Osteoblast (primary cell): ENCODE measurements at regions not wholly inside any gene's neighbourhood (a gene's known extent, or its start where the extent isn't known, plus 50 kb on each side); places are given as distances from the start of the nearest gene placed in this dataset.

ENCODE experiments used
- DNase-seq: peaks from one replicate; pipeline ENCODE4 v3.0.0; 2011; ENCODE audit warnings: low spot score, mixed read lengths; ENCODE audit not compliant: insufficient read length; ENCODE audit errors: missing footprints
- H2AFZ ChIP-seq: 2 replicates; pipeline ENCODE4 v1.6.0; 2011; ENCODE audit warnings: mild to moderate bottlenecking, low read length
- H3K27ac ChIP-seq: 2 replicates; pipeline ENCODE4 v1.5.1; 2011; ENCODE audit warnings: mild to moderate bottlenecking, low read depth, low read length, moderate library complexity
- H3K27me3 ChIP-seq: 2 replicates; pipeline ENCODE4 v1.6.0; 2012; ENCODE audit warnings: mild to moderate bottlenecking, control low read depth, inconsistent platforms, low read length, moderate library complexity; ENCODE audit not compliant: insufficient read depth
- H3K36me3 ChIP-seq: 2 replicates; pipeline ENCODE4 v1.5.1; 2011; ENCODE audit warnings: mild to moderate bottlenecking, low read length, control low read depth, moderate library complexity; ENCODE audit not compliant: insufficient read depth
- H3K4me1 ChIP-seq: 2 replicates; pipeline ENCODE4 v1.5.1; 2011; ENCODE audit warnings: mild to moderate bottlenecking, low read length, control low read depth, moderate library complexity; ENCODE audit not compliant: insufficient read depth
- H3K4me2 ChIP-seq: 2 replicates; pipeline ENCODE4 v1.6.0; 2011; ENCODE audit warnings: mild to moderate bottlenecking, low read length; ENCODE audit not compliant: insufficient read depth
- H3K4me3 ChIP-seq: fragments of 200-600 bp; sonication (generic); 3 replicates; pipeline ENCODE4 v1.5.1; 2012; ENCODE audit warnings: mild to moderate bottlenecking, low read length, inconsistent platforms; ENCODE audit not compliant: insufficient read depth
- H3K79me2 ChIP-seq: 2 replicates; pipeline ENCODE4 v1.6.0; 2012; ENCODE audit warnings: mild to moderate bottlenecking, low read length, control low read depth, inconsistent platforms; ENCODE audit not compliant: insufficient read depth
- H3K9me3 ChIP-seq: 2 replicates; pipeline ENCODE4 v1.5.1; 2011; ENCODE audit warnings: low read depth, low read length, control low read depth
- H4K20me1 ChIP-seq: 2 replicates; pipeline ENCODE4 v1.6.0; 2012; ENCODE audit warnings: mild to moderate bottlenecking, low read length, control low read depth; ENCODE audit not compliant: insufficient read depth
- CTCF ChIP-seq: IDR thresholded peaks from 2 replicates; pipeline ENCODE4 v1.5.1; 2011; ENCODE audit warnings: mild to moderate bottlenecking, low read depth, low read length, moderate library complexity; ENCODE audit errors: extremely low read depth

GRCh38 chr3:117091676-117092075 is 382.1 kb downstream of the TUSC7 start:
- H3K4me3 ChIP-seq, result no peak overlapping the region
- no peak overlapping the region for H3K4me2 ChIP-seq
- H3K9me3 ChIP-seq, result no peaks in the 10 kb centered on the region
- no peak overlapping the region for H3K27ac ChIP-seq
- no peak for DNase-seq
- no peaks in the 10 kb centered on the region for H3K4me1 ChIP-seq
- H3K36me3 ChIP-seq, result no peaks in the 10 kb centered on the region
- no peaks in the 10 kb centered on the region for H3K79me2 ChIP-seq
- no peaks in the 10 kb centered on the region for H4K20me1 ChIP-seq
- no peak for TF ChIP-seq CTCF
- no peak overlapping the region for H2AFZ ChIP-seq
- no peaks in the 10 kb centered on the region for H3K27me3 ChIP-seq

- no peak overlapping the region for H3K4me3 ChIP-seq
- H2AFZ ChIP-seq, result no peak overlapping the region
- TF ChIP-seq CTCF, result no peak
- no peaks in the 10 kb centered on the region for H4K20me1 ChIP-seq
- H3K9me3 ChIP-seq, result no peaks in the 10 kb centered on the region
- no peaks in the 10 kb centered on the region for H3K27me3 ChIP-seq
- no peaks in the 10 kb centered on the region for H3K36me3 ChIP-seq
- no peak for DNase-seq
- no peak overlapping the region for H3K4me2 ChIP-seq
- no peak overlapping the region for H3K27ac ChIP-seq
- H3K4me1 ChIP-seq, result no peaks in the 10 kb centered on the region
- no peaks in the 10 kb centered on the region for H3K79me2 ChIP-seq
These were observed 387.0 kb downstream of the TUSC7 start for GRCh38 chr3:117096549-117096948.

DNA sequence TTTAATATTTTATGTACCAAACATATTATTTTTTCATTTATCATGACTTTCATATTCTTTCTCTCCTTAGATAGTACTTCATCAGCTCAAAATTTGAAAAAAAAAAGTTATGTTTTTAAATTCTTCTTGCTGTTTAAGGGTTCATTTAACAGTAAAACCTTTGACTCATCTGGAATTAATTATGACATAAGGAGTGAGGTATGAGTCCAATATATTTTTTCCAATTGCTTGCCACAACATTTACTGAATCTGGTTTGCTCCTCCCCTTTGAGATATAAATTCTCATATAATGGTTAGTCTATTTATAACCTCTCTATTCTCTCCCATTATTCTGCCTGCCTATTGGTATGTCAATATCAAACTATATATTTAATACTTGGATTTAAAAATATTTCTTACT is 387.8 kb downstream of the TUSC7 start:
- H3K36me3 ChIP-seq, result no peaks in the 10 kb centered on the region
- H3K79me2 ChIP-seq, result no peaks in the 10 kb centered on the region
- H3K4me3 ChIP-seq, result no peak overlapping the region
- H3K4me2 ChIP-seq, result no peak overlapping the region
- TF ChIP-seq CTCF, result no peak
- H3K4me1 ChIP-seq, result no peaks in the 10 kb centered on the region
- H3K27me3 ChIP-seq, result no peaks in the 10 kb centered on the region
- H4K20me1 ChIP-seq, result no peaks in the 10 kb centered on the region
- no peak for DNase-seq
- no peak overlapping the region for H2AFZ ChIP-seq
- no peak overlapping the region for H3K27ac ChIP-seq
- H3K9me3 ChIP-seq, result no peaks in the 10 kb centered on the region

DNA sequence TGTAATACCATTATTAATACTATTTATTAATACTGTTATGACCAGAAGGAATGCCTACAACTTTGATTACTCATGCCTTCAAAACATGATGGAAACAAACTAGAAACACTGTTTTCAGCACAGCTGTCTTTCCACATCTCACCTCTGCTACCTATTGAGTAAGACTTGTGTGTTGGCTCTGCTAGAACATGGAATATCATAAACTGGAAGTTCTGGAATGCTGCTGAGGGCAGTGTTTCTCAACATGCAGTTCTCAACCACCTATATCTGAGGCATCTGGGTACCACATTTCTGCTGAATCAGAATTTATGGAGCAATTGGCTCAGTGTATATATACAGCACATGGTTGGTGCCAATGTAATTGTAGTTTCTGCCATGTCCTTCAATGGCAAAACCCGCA is 392.1 kb downstream of the TUSC7 start:
- no peaks in the 10 kb centered on the region for H4K20me1 ChIP-seq
- H3K4me2 ChIP-seq, result no peak overlapping the region
- no peaks in the 10 kb centered on the region for H3K27me3 ChIP-seq
- no peak overlapping the region for H3K4me3 ChIP-seq
- H3K79me2 ChIP-seq, result no peaks in the 10 kb centered on the region
- TF ChIP-seq CTCF, result no peak
- no peak for DNase-seq
- H3K4me1 ChIP-seq, result peaks cover 12% of the 10 kb centered on the region
- H2AFZ ChIP-seq, result no peak overlapping the region
- no peaks in the 10 kb centered on the region for H3K9me3 ChIP-seq
- H3K36me3 ChIP-seq, result no peaks in the 10 kb centered on the region
- H3K27ac ChIP-seq, result no peak overlapping the region
